Caco-2 (cell line): ENCODE measurements at regions not wholly inside any gene's neighbourhood (a gene's known extent, or its start where the extent isn't known, plus 50 kb on each side); places are given as distances from the start of the nearest gene placed in this dataset.
A peak's percentile ranks its signal among the peaks of the same experiment; 100 is the strongest.
"Not testable (repeated sequence)": the region's sequence is repeated elsewhere in the genome, so short reads cannot be mapped to it uniquely, and the experiment has no call there.

Experiments used
- BruUV-seq: library from RNA; stranded (reverse); fragments of 400-500 nt; replicated peaks from 2 replicates; lab custom pipeline; 2021; lab: Mats Ljungman, UMichigan
- CTCF ChIA-PET: fragments of 300-600 bp; sonication (Branson Sonifier 250); formaldehyde crosslinking; loops from one replicate; lab custom pipeline; 2022; ENCODE audit warnings: antibody characterized with exemption; lab: Charles Lee
- POLR2A ChIA-PET: fragments of 300-600 bp; sonication (Branson Sonifier 250); formaldehyde crosslinking; loops from one replicate; lab custom pipeline; 2022; ENCODE audit warnings: antibody characterized with exemption; lab: Charles Lee
- DNase-seq, 2 experiments: peaks; one replicate each; pipeline versions ENCODE4 v3.0.0 to v3.0.0-alpha.2; 2020 to 2022
- H3K27me3 ChIP-seq: replicated peaks from 2 replicates; pipeline ENCODE4 v1.6.0; 2011; ENCODE audit warnings: low read length; ENCODE audit not compliant: control insufficient read depth, insufficient read depth
- H3K36me3 ChIP-seq: 2 replicates; pipeline ENCODE4 v1.5.1; 2011; ENCODE audit warnings: low read length; ENCODE audit not compliant: control insufficient read depth, insufficient read depth
- H3K4me1 ChIP-seq: fragments of 250-450 bp; sonication (Bioruptor Pico); 2 replicates; pipeline ENCODE4 v1.5.1; 2020; ENCODE audit warnings: mild to moderate bottlenecking
- H3K4me3 ChIP-seq: 2 replicates; pipeline ENCODE4 v1.5.1; 2011; ENCODE audit warnings: low read depth, mild to moderate bottlenecking, control low read depth, low read length
- H3K9me3 ChIP-seq: fragments of 250-450 bp; sonication (Bioruptor Pico); 2 replicates; pipeline ENCODE4 v1.5.1; 2020; ENCODE audit warnings: mild to moderate bottlenecking, moderate library complexity
- H3K27ac Mint-ChIP-seq: one replicate; pipeline ENCODE4 v1.8.0; 2022; ENCODE audit warnings: mixed read lengths; ENCODE audit not compliant: unreplicated experiment
- H3K27me3 Mint-ChIP-seq: one replicate; pipeline ENCODE4 v1.8.0; 2022; ENCODE audit warnings: mixed read lengths; ENCODE audit not compliant: insufficient read depth, unreplicated experiment
- H3K36me3 Mint-ChIP-seq: one replicate; pipeline ENCODE4 v1.8.0; 2022; ENCODE audit warnings: mild to moderate bottlenecking, mixed read lengths; ENCODE audit not compliant: insufficient read depth, unreplicated experiment
- H3K4me1 Mint-ChIP-seq: one replicate; pipeline ENCODE4 v1.8.0; 2022; ENCODE audit warnings: low read depth, mixed read lengths; ENCODE audit not compliant: unreplicated experiment
- H3K4me3 Mint-ChIP-seq: one replicate; pipeline ENCODE4 v1.8.0; 2022; ENCODE audit warnings: mild to moderate bottlenecking, moderate library complexity, mixed read lengths; ENCODE audit not compliant: unreplicated experiment
- H3K9me3 Mint-ChIP-seq: one replicate; pipeline ENCODE4 v1.8.0; 2022; ENCODE audit warnings: mixed read lengths; ENCODE audit not compliant: unreplicated experiment
- intact Hi-C: fragments of 100-400 bp; cut with micrococcal nuclease; formaldehyde crosslinking; loops from one replicate; pipeline ENCODE4 v1.10.0; 2022; ENCODE audit not compliant: unreplicated experiment
- TF ChIP-seq, protein P1 (sequence below), 2 experiments: fragments of 200-600 bp in 1 of 2; IDR thresholded peaks; 1 replicate in 1 of 2; 2 replicates in 1 of 2; pipeline versions ENCODE4 v1.5.1 to v1.8.0; 2011 to 2022; ENCODE audit warnings: antibody characterized with exemption in 1 of 2, control low read depth in 1 of 2, inconsistent platforms in 1 of 2, low read depth in 1 of 2, low read length in 1 of 2, mild to moderate bottlenecking in 1 of 2, moderate library complexity in 1 of 2; ENCODE audit not compliant: insufficient read depth in 1 of 2, severe bottlenecking in 1 of 2, unreplicated experiment in 1 of 2

DNA sequence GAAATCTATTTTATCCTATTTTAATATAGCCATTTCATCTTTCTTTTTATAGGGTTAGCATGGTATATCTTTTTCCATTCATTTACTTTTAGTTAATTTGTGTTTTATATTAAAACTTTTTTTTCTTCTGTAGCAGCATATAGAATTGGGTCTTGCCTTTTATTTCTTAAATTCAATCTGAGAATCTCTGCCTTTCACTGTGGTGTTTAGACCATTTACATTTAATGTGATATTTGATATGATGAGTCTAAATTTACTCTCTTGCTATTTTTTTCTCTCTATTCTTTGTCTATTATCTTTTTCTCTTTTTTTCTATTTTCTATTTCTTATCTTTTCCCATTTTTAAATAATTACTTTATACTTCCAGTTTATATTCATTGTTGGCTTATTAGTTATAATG is 105.4 kb upstream of the HAND2 start:
- no peak for DNase-seq
- Histone ChIP-seq H3K4me1 (no peaks in the 10 kb centered on the region), H3K27me3 (no peaks in the 10 kb centered on the region), H3K4me3 (no peak overlapping the region), H3K9me3 (peaks cover 9% of the 10 kb centered on the region; the same call in 1 of the 2 replicates), H3K36me3 (no peaks in the 10 kb centered on the region)
- H3K27ac Mint-ChIP-seq = no peak overlapping the region
- no TSS peak for BruUV-seq
- no peaks in the 10 kb centered on the region for H3K4me1 Mint-ChIP-seq
- TF ChIP-seq, protein P1, sequence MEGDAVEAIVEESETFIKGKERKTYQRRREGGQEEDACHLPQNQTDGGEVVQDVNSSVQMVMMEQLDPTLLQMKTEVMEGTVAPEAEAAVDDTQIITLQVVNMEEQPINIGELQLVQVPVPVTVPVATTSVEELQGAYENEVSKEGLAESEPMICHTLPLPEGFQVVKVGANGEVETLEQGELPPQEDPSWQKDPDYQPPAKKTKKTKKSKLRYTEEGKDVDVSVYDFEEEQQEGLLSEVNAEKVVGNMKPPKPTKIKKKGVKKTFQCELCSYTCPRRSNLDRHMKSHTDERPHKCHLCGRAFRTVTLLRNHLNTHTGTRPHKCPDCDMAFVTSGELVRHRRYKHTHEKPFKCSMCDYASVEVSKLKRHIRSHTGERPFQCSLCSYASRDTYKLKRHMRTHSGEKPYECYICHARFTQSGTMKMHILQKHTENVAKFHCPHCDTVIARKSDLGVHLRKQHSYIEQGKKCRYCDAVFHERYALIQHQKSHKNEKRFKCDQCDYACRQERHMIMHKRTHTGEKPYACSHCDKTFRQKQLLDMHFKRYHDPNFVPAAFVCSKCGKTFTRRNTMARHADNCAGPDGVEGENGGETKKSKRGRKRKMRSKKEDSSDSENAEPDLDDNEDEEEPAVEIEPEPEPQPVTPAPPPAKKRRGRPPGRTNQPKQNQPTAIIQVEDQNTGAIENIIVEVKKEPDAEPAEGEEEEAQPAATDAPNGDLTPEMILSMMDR (IDR thresholded peaks at IDR 0.05; ENCODE audit: insufficient read depth in 1 of 2, low read depth in 1 of 2, low read length in 1 of 2, severe bottlenecking in 1 of 2, unreplicated experiment in 1 of 2) = no peak
- ChIA-PET POLR2A (no interaction called here), CTCF (no interaction called here)
- H3K36me3 Mint-ChIP-seq = no peaks in the 10 kb centered on the region
- peaks cover 7% of the 10 kb centered on the region for H3K9me3 Mint-ChIP-seq
- no peaks in the 10 kb centered on the region for H3K27me3 Mint-ChIP-seq
- intact Hi-C loops = no loop called here
- no peak overlapping the region for H3K4me3 Mint-ChIP-seq

DNA sequence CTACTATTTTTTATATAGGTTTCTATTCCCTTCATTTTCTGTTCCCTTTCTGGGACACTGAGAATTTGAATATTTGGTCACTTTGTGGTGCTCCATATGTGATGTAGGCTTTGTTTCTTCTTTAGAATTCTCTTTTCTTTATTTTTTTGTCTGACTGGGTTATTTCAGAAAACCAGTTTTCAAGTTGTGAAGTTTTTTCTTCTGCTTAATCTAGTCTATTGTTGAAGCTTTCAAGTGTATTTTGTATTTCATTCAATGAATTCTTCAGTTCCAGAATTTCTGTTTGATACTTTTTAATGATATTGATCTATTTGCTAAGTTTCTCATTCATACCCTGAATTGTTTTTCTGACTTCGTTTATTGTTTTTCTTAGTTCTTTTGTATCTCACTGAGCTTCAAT is 96.2 kb upstream of the HAND2 start:
- Histone ChIP-seq H3K36me3 (no peaks in the 10 kb centered on the region), H3K4me3 (no peak overlapping the region), H3K9me3 (no peaks in the 10 kb centered on the region), H3K27me3 (no peaks in the 10 kb centered on the region), H3K4me1 (no peaks in the 10 kb centered on the region)
- no peak overlapping the region for H3K4me3 Mint-ChIP-seq
- H3K36me3 Mint-ChIP-seq = no peaks in the 10 kb centered on the region
- no peaks in the 10 kb centered on the region for H3K27me3 Mint-ChIP-seq
- no peak overlapping the region for H3K27ac Mint-ChIP-seq
- CTCF ChIA-PET = no interaction called here
- DNase-seq = no peak
- POLR2A ChIA-PET = no interaction called here
- intact Hi-C loops = no loop called here
- no TSS peak for BruUV-seq
- peaks cover 37% of the 10 kb centered on the region for H3K9me3 Mint-ChIP-seq
- H3K4me1 Mint-ChIP-seq = no peaks in the 10 kb centered on the region
- TF ChIP-seq, protein P1 (IDR thresholded peaks at IDR 0.05; ENCODE audit: insufficient read depth in 1 of 2, low read depth in 1 of 2, low read length in 1 of 2, severe bottlenecking in 1 of 2, unreplicated experiment in 1 of 2) = no peak

DNA sequence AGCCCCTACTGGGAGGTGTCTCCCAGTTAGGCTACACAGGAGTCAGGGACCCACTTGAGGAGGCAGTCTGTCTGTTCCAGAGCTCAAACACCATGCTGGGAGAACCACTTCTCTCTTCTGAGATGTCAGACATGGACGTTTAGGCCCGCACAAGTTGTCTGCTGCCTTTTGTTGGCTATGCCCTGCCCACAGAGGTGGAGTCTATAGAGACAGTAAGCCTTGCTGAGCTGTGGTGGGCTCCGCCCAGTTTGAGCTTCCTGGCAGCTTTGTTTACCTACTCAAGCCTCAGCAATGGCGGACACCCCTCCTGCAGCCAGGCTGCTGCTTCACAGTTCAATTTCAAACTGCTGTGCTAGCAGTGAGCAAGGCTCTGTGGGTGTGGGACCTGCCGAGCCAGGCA is 88.6 kb upstream of the HAND2 start:
- H3K9me3 ChIP-seq, H3K36me3 Mint-ChIP-seq, H3K4me3 Mint-ChIP-seq, H3K27me3 ChIP-seq, BruUV-seq, DNase-seq, H3K4me3 ChIP-seq, H3K27me3 Mint-ChIP-seq, POLR2A ChIA-PET, intact Hi-C loops, CTCF ChIA-PET, H3K36me3 ChIP-seq, H3K4me1 Mint-ChIP-seq, H3K4me1 ChIP-seq, H3K27ac Mint-ChIP-seq: not testable (repeated sequence)
- H3K9me3 Mint-ChIP-seq = peaks cover 38% of the 10 kb centered on the region

DNA sequence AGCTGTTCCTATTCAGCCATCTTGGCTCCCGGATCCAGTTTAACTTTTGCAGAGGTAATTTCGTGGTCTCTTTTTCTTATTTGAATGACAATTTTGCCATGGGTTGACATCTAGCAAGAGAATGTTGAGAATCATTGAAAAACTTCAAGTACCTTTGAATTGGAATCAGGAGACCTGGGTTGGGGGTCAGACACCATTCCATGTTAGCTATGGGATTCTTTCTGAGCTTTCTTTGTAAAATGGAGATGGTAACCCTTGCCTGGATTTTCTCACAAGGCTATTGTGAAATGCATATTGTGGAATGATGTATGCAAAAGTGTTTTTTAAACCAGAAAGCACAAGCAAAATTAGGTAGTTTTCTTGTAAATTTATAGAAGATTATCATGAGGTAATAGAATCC is 79.1 kb upstream of the HAND2 start:
- Mint-ChIP-seq H3K27ac (no peak overlapping the region), H3K9me3 (peaks cover 9% of the 10 kb centered on the region), H3K36me3 (no peaks in the 10 kb centered on the region), H3K27me3 (no peaks in the 10 kb centered on the region), H3K4me1 (no peaks in the 10 kb centered on the region), H3K4me3 (peak overlapping the region; percentile 43)
- no peaks in the 10 kb centered on the region for H3K4me1 ChIP-seq
- ChIA-PET POLR2A (no interaction called here), CTCF (no interaction called here)
- no peaks in the 10 kb centered on the region for H3K36me3 ChIP-seq
- BruUV-seq = no TSS peak
- H3K27me3 ChIP-seq = no peaks in the 10 kb centered on the region
- intact Hi-C loops = no loop called here
- TF ChIP-seq, protein P1 (IDR thresholded peaks at IDR 0.05; ENCODE audit: insufficient read depth in 1 of 2, low read depth in 1 of 2, low read length in 1 of 2, severe bottlenecking in 1 of 2, unreplicated experiment in 1 of 2) = no peak
- no peak for DNase-seq
- H3K9me3 ChIP-seq = no peaks in the 10 kb centered on the region
- no peak overlapping the region for H3K4me3 ChIP-seq

DNA sequence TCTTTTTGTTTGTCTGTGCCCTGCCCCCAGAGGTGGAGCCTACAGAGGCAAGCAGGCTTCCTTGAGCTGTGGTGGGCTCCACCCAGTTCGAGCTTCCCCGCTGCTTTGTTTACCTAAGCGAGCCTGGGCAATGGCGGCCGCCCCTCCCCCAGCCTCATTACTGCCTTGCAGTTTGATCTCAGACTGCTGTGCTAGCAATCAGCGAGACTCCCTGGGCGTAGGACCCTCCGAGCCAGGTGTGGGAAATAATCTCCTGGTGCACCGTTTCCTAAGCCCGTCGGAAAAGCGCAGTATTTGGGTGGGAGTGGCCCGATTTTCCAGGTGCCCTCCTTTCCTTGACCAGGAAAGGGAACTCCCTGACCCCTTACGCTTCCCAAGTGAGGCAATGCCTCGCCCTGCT is 78.6 kb upstream of the HAND2 start:
- H3K36me3 Mint-ChIP-seq, BruUV-seq, H3K9me3 Mint-ChIP-seq, H3K9me3 ChIP-seq, intact Hi-C loops, CTCF ChIA-PET, H3K27ac Mint-ChIP-seq, H3K4me1 ChIP-seq, H3K27me3 ChIP-seq, POLR2A ChIA-PET, H3K4me1 Mint-ChIP-seq, H3K27me3 Mint-ChIP-seq, H3K36me3 ChIP-seq: not testable (repeated sequence)
- H3K4me3 ChIP-seq = peak overlapping the region; percentile 12
- DNase-seq = peak; percentile 11 to 41
- peak overlapping the region; percentile 43 for H3K4me3 Mint-ChIP-seq
